ENCODE measurements at regions not wholly inside any gene's neighbourhood (a gene's known extent, or its start where the extent isn't known, plus 50 kb on each side); places are given as distances from the start of the nearest gene placed in this dataset.

DNA sequence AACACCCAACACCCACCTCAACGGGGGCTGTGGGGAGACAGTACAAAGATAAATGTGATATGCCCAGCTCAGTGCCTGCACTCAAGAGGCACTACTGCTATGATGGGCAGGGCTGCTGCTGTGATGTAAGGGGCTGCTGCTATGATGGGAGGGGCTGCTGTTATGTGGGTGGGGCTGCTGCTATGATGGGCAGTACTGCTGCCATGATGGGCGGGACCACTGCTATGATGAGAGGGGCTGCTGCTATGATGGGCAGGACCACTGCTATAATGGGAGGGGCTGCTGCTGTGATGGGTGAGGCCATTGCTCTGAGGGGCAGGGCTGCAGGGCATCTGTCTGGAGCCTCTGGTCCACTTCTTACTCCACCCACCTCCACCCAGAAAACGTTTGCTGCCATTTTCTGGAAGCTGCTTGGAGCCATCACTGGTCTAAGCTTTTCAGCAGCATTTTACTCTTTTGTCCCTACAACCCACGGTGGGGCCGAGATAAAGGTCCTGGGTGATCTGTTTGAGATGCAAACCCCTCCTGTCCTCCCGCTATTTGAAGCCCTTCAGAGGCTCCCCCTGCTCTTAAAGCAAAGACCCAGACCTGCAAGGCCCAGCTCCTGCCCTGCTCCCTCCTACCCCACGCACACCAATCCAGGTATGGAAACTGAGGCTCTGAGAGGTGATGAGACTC is 656.9 kb downstream of the PTPRU start:
- intact Hi-C loops (cut with micrococcal nuclease), result no loop called here
- DNase-seq (ENCODE audit: low read depth, low spot score) (no peak), ATAC-seq (peak; percentile 76)
- CTCF ChIA-PET, result no interaction called here
- no peak overlapping the region for H3K9ac ChIP-seq (ENCODE audit: low read length)
- RAD21 ChIA-PET (ENCODE audit: low non-redundant PET in 1 of 2, low total read pairs in 2 of 2, uncharacterized antibody in 2 of 2, unreplicated experiment in 2 of 2), result no interaction called here
- POLR2A ChIA-PET, result no interaction called here
- H3K36me3 ChIP-seq (ENCODE audit: control insufficient read depth in 1 of 2, insufficient read depth in 2 of 2, low read length in 2 of 2), result no peaks in the 10 kb centered on the region
- H3K4me1 ChIP-seq (ENCODE audit: control insufficient read depth in 1 of 2, insufficient read depth in 2 of 2, low read length in 2 of 2), result no peaks in the 10 kb centered on the region
- no peak overlapping the region for H3K4me3 ChIP-seq (replicated peaks in 1 of 2; ENCODE audit: low read depth in 1 of 2, low read length in 2 of 2)
- no peaks in the 10 kb centered on the region for H4K20me1 ChIP-seq (ENCODE audit: insufficient read depth)
- no peak overlapping the region for H2AFZ ChIP-seq (ENCODE audit: low read depth, low read length, poor library complexity, severe bottlenecking)
- BruUV-seq (replicated peaks), result no TSS peak
- H3K9me3 ChIP-seq (ENCODE audit: control insufficient read depth in 1 of 2, insufficient read depth in 1 of 2, low read depth in 1 of 2, low read length in 2 of 2), result no peaks in the 10 kb centered on the region
- peaks cover 71% of the 10 kb centered on the region for H3K27me3 ChIP-seq (ENCODE audit: insufficient read depth, low read length)
- no peak overlapping the region for H3K27ac ChIP-seq (ENCODE audit: low read depth, low read length)
- H3K9me2 ChIP-seq (ENCODE audit: insufficient read depth), result no peaks in the 10 kb centered on the region
- H3K4me2 ChIP-seq (ENCODE audit: low read length), result no peak overlapping the region
- TF ChIP-seq YY1 (IDR thresholded peaks at IDR 0.05; ENCODE audit: extremely low read depth, insufficient replicate concordance, low read depth, low read length), result no peak
- no peak for TF ChIP-seq FOSL1 (IDR thresholded peaks at IDR 0.05; ENCODE audit: low read depth)
- no peak for TF ChIP-seq REST (IDR thresholded peaks at IDR 0.05; ENCODE audit: low read depth)
- TF ChIP-seq CTCF (IDR thresholded peaks at IDR 0.05 in 2 of 3, conservative IDR thresholded peaks at IDR 0.05 in 1 of 3; ENCODE audit: borderline replicate concordance in 1 of 3, insufficient read depth in 1 of 3, low read depth in 2 of 3, low read length in 2 of 3), result no peak
- TF ChIP-seq, protein P1, sequence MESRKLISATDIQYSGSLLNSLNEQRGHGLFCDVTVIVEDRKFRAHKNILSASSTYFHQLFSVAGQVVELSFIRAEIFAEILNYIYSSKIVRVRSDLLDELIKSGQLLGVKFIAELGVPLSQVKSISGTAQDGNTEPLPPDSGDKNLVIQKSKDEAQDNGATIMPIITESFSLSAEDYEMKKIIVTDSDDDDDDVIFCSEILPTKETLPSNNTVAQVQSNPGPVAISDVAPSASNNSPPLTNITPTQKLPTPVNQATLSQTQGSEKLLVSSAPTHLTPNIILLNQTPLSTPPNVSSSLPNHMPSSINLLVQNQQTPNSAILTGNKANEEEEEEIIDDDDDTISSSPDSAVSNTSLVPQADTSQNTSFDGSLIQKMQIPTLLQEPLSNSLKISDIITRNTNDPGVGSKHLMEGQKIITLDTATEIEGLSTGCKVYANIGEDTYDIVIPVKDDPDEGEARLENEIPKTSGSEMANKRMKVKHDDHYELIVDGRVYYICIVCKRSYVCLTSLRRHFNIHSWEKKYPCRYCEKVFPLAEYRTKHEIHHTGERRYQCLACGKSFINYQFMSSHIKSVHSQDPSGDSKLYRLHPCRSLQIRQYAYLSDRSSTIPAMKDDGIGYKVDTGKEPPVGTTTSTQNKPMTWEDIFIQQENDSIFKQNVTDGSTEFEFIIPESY (IDR thresholded peaks at IDR 0.05; ENCODE audit: extremely low read depth, insufficient replicate concordance, low read length), result no peak
- no peaks in the 10 kb centered on the region for H3K79me2 ChIP-seq (ENCODE audit: insufficient read depth, low read length)

All from HCT116 (cell line).